ENCODE measurements at regions not wholly inside any gene's neighbourhood (a gene's known extent, or its start where the extent isn't known, plus 50 kb on each side); places are given as distances from the start of the nearest gene placed in this dataset.

GRCh38 chr2:120999377-121000097 is 263.9 kb downstream of the GLI2 start:
- FAIRE-seq, result no peak

GRCh38 chr2:121000804-121001203 is 265.1 kb downstream of the GLI2 start:
- no peak for FAIRE-seq

GRCh38 chr2:121001641-121002040 is 266.0 kb downstream of the GLI2 start:
- no peak for FAIRE-seq

- no peak for FAIRE-seq
These were observed 266.9 kb downstream of the GLI2 start for GRCh38 chr2:121002597-121002996.

DNA sequence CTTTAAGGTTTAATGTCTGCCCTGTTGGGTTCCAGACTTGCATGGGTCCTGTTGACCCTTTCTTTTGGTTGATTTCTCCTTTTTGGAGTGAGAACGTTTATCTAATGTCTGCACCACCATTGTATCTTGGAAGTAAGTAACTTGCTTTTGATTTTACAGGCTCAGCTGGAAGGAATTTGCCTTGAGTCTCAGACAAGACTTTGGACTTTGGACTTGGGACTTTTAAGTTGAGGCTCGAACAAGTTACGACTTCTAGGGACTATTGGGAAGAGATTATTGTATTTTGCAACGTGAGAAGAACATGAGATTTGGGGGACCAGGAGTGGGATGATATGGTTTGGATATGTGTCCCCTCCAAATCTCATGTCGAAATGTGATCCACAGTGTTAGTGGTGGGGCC is 267.7 kb downstream of the GLI2 start:
- no peak for FAIRE-seq

- FAIRE-seq, result no peak
These were observed 268.7 kb downstream of the GLI2 start for GRCh38 chr2:121004359-121004758.

DNA sequence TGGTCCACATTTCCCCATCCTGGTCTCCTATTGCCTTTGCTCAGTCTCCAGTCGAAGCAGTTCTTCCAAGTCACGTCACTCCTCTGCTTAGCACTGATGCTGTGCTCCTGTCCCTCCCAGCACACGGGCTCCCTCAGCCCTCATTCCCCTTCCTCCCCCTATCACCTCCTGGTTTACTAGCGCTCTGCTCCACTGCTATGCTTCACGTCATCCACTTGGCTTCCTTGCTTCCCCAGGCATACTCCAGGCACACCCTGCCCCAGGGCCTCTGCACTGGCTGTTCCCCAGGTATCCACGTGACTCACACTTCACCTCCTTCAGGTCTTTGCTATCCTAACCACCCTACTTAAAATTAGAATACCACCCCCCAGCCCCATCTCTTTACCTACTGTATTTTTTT is 269.3 kb downstream of the GLI2 start:
- no peak for FAIRE-seq

DNA sequence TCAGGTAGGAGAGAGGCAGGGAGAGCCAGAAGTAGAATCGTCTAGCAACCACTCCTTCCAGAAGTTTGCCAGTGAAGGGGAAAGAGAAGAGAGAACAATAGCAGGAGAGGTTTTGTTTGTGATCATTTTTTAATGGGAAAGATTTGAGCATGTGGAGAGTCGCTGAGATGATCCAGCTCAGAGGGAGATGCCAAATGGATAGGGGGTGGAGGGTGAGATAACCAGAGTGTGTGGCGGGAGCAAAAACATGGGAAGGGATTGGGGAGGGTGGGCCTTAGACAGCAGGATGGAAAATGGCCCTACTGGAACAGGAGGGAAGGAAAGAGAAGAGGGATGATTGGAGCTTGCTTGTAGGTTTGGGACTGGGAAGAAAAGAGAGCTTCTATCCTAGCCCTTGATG is 269.8 kb downstream of the GLI2 start:
- FAIRE-seq, result no peak

DNA sequence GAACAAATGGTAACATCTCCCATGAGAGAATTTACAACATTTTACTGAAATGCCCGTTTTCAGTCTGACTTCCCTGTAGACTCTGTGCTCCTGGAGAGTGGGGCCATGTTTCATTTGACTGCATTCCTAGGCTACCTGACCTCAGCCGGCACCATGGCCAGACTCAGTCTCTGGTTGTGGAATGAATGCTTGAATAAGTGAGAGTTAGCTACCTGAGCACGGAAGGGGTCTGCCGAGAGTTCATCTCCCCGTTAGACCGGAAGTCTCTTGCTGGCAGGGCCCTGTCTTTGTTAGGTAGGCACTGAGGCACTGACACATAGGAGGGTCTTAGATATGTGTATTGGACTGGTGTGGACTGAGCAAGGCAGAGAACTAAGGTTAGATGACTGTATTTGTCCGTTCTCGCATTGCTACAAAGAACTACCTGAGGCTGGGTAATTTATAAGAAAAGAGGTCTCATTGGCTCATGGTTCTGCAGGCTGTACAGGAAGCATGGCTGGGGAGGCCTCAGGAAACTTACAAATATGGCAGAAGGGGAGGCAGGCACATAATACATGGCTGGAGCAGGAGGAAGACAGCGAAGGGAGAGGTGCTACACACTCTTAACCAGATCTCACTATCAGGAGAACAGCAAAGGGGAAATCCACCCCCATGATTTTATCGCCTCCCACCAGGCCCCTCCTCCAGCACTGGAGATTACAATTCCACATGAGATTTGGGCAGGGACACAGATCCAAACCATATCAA is 271.2 kb downstream of the GLI2 start:
- FAIRE-seq, result no peak

GRCh38 chr2:121007490-121007853 is 271.8 kb downstream of the GLI2 start:
- no peak for FAIRE-seq

DNA sequence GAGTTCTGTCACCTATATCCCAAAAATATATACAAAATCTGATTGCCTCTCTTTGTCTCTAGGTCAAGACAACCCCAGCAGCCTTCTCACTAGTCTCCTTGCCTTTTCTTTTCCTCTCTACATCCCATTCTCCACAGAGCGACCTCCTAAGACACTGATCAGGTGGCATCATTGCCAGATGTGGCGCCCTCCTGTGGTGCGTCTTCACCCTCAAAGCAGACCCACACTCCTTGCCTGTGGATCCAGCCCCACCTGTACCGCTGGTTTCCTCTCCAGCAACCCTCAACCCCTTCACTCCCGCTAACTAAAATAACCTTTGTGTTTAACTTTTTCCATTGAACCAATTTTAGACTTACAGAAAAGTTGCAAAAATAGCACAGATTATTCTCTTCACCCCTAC is 273.3 kb downstream of the GLI2 start:
- FAIRE-seq, result no peak

DNA sequence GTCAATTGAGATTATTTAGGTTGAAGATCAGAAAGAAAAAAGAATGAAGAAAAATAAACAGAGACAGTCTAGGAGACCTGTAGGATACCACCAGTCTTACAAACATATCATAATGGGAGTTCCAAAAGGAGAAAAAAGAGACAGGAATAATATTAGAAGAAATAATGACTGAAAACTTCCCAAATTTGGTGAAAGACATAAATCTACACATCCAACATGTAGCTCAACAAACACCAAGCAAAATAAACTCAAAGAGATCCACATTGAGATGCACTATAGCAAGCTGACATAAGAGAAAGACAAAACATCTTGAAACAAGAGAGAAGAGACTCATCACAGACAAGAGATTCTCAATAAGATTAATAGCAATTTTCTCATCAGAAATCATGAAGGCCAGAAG is 274.0 kb downstream of the TFCP2L1 start:
- no peak for FAIRE-seq

DNA sequence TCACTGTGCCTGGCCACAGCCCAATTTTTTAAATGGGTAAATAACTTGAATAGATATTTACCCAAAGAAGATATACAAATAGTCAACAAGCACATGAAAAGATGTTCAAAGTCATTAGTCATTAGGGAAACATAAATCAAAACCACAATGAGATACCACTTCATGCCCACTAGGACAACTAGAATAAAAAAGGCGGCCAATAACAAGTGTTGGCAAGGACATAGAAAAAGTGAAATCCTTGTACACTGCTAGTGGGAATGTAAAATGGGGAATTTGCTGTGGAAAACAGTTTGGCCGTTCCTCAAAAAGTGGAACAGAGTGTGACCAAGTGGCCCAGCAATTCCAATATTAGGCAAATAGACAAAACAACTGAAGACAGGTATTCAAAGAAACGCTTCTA is 270.1 kb downstream of the TFCP2L1 start:
- FAIRE-seq, result no peak

- no peak for FAIRE-seq
These were observed 269.0 kb downstream of the TFCP2L1 start for GRCh38 chr2:121015971-121016485.

DNA sequence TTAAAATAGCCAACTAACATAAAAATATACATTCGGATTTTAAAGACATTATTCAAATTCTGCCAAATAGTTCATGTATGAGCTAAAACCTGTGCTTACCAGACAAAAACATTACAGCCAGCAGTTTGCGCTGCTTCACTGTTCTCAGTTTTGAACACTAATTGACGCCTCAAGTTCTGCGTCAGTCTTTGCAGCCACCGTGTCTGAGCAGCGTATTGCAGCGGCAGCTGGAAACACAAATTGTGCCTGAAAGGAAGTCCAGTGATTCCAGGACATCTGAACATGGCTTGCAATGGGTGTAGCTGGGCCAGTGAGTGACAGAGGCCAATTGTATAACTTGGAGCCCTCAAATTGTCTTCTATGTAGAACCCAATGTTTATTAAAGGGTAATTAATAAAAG is 267.6 kb downstream of the TFCP2L1 start:
- no peak for FAIRE-seq

DNA sequence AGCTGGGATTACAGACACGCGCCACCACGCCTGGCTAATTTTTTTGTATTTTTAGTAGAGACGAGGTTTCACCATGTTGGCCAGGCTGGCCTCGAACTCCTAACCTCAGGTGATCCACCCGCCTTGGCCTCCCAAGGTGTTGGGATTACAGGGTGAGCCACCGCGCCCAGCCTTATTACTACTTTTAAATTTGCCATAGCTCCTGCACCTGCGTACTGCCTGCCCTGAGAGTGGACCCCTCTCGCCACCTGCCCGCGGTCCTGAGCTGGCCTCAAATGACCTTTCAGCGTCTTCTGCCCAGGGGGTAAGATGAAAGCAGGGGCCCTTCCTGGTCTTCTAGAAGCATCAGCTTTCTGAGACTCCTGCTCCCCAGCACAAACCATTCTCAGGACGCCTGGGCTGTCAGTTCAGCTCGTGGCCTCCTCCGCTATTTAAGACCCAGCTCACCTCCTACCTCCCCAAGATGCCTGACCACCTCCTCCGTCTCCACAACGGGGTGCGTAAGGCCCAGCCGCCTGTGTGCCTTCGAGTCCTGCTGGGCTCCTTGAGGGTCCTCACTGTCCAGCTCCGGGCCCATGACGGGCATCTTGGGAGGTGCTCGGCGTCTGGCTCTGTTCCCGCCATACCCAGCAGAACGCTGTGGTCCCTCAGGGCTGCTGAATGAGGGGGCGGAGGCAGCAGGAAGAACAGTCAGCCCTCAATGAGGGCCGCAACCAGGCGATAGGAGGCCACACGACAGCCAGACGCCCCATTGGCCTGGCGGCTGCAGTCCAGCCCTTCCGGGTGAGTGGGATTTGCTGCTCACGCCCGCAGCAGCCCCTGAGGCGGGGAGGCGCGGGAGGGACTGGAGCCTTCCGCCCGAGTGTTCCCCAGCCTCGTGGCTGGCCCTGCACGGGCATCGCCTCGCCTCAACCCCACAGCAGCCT is 266.6 kb downstream of the TFCP2L1 start:
- no peak for FAIRE-seq

DNA sequence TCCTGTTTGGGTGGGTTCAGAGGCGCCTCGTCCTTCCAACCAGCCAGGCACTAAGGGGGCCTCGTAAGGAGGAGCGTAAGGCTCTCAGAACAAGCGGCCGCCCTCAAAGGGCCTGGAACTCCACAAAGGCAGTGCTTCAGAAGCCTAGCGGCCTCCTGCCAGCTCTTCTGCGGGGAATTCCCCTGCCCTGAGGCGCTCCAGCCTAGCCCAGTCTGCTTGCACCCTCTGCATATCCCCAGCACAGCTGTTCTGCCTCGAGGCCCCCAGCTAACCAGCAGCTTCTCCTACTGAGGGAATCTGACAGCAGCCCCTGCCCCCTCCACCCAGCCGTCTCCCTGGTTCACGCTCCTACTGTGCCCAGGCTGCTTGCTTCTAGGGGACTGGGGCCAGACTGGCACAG is 265.9 kb downstream of the TFCP2L1 start:
- no peak for FAIRE-seq

DNA sequence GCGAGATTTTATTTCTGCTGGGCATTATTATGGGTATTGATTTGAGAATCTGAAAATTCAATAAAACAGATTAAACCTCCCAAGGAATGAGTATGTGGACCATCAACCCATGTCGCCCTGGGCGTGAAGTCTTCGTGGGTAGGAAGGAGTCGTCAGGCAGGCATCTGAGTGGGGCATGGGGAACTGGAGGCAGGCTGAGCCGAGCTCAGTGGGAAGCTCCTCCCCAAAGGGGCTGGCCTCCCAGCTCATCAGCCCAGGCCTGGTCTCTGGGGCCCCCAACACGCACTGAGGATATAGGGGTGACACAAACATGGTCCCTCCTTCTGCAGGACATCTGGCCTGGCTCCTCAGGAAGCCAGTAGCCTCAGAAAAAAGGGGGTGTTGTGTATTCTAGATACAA is 265.2 kb downstream of the TFCP2L1 start:
- FAIRE-seq, result no peak

DNA sequence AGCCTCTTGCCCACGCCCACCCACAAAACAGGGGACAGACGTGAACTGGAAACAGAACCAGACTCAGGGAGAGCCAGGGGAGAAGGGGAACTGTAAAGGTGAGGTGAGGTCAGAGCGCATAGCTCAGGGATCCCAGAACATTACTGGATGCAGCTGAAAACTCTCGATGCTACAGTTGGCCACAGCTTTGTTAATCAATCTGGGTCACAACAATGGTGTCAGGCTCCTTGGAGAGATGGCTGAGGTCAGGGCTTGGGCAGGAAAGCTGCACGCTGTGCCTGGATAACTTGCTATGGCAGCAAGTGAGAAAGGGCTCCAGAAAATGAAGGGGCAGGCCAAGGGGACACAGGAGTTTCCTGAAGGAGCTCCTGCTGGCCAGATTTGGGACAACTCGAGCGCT is 263.3 kb downstream of the TFCP2L1 start:
- no peak for FAIRE-seq

DNA sequence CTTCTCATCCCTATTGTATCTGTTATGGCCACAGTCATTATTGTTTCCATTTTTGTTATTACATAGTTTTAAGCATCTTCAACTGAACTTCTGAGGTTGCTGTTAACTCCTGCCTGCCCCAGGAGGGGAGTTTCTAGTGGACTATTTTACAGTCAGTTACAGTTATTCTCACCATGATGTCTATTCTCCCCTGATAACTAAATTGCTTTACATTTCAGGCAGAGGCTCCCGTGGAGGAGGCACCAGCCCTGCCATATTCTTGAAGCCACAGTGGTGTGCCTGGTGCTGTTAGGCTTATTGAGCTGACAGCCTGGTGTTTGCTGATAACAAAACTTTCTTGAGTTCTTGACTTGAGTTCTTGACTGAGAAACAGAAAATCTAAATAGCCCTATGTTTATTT is 256.4 kb downstream of the TFCP2L1 start:
- no peak for FAIRE-seq

- FAIRE-seq, result no peak
These were observed 254.5 kb downstream of the TFCP2L1 start for GRCh38 chr2:121030523-121030922.

- no peak for FAIRE-seq
These were observed 253.2 kb downstream of the TFCP2L1 start for GRCh38 chr2:121031568-121032340.

All from G401.6 (cell line).